ENCODE measurements at regions not wholly inside any gene's neighbourhood (a gene's known extent, or its start where the extent isn't known, plus 50 kb on each side); places are given as distances from the start of the nearest gene placed in this dataset.

GRCh38 chr14:86141966-86142365 lies 612.0 kb downstream of the FLRT2 start:
- no peaks in the 10 kb centered on the region for H3K27me3 Mint-ChIP-seq (ENCODE audit: insufficient read depth)
- H3K9me3 ChIP-seq (ENCODE audit: control insufficient read depth, low read length), result no peaks in the 10 kb centered on the region
- no peak overlapping the region for H3K9ac ChIP-seq (ENCODE audit: extremely low read depth, low read length, poor library complexity, severe bottlenecking)
- no peaks in the 10 kb centered on the region for H3K36me3 Mint-ChIP-seq (ENCODE audit: low read depth)
- no peak overlapping the region for H3K27ac ChIP-seq (ENCODE audit: low read depth, low read length)
- no peaks in the 10 kb centered on the region for H3K4me1 ChIP-seq (ENCODE audit: control insufficient read depth, insufficient read depth, low read length)
- H3K9me3 Mint-ChIP-seq, result no peaks in the 10 kb centered on the region
- no peaks in the 10 kb centered on the region for H3K4me1 Mint-ChIP-seq
- no peak overlapping the region for H3K4me3 Mint-ChIP-seq
- H3K4me3 ChIP-seq (ENCODE audit: low read length), result no peak overlapping the region
- no peaks in the 10 kb centered on the region for H3K36me3 ChIP-seq (ENCODE audit: control insufficient read depth, insufficient read depth, low read length)
- WGBS, 2 experiments (ENCODE audit: insufficient coverage in 1 of 2, insufficient read length in 1 of 2), result 75 to 88% methylated on average over 2 of the region's 2 CpGs
- DNase-seq, result no peak
- no peaks in the 10 kb centered on the region for H3K27me3 ChIP-seq (ENCODE audit: control insufficient read depth, insufficient read depth, low read length, poor library complexity, severe bottlenecking)
- TF ChIP-seq CTCF (conservative IDR thresholded peaks at IDR 0.05), result no peak
- H3K27ac Mint-ChIP-seq, result no peak overlapping the region

- H3K9me3 ChIP-seq (ENCODE audit: control insufficient read depth, low read length), result no peaks in the 10 kb centered on the region
- no peak overlapping the region for H3K4me3 Mint-ChIP-seq
- H3K9me3 Mint-ChIP-seq, result no peaks in the 10 kb centered on the region
- no peak for DNase-seq
- H3K4me3 ChIP-seq (ENCODE audit: low read length), result no peak overlapping the region
- H3K4me1 Mint-ChIP-seq, result no peaks in the 10 kb centered on the region
- H3K9ac ChIP-seq (ENCODE audit: extremely low read depth, low read length, poor library complexity, severe bottlenecking), result no peak overlapping the region
- H3K36me3 Mint-ChIP-seq (ENCODE audit: low read depth), result peaks cover 3% of the 10 kb centered on the region
- no peak overlapping the region for H3K27ac Mint-ChIP-seq
- 85% methylated on average over 1 of the region's 1 CpG; no CpG with 5 or more reads in 1 of the 2 experiments for WGBS, 2 experiments (ENCODE audit: insufficient coverage in 1 of 2, insufficient read length in 1 of 2)
- no peak for TF ChIP-seq CTCF (conservative IDR thresholded peaks at IDR 0.05)
- no peaks in the 10 kb centered on the region for H3K36me3 ChIP-seq (ENCODE audit: control insufficient read depth, insufficient read depth, low read length)
- H3K27ac ChIP-seq (ENCODE audit: low read depth, low read length), result no peak overlapping the region
- no peaks in the 10 kb centered on the region for H3K27me3 ChIP-seq (ENCODE audit: control insufficient read depth, insufficient read depth, low read length, poor library complexity, severe bottlenecking)
- no peaks in the 10 kb centered on the region for H3K27me3 Mint-ChIP-seq (ENCODE audit: insufficient read depth)
- no peaks in the 10 kb centered on the region for H3K4me1 ChIP-seq (ENCODE audit: control insufficient read depth, insufficient read depth, low read length)
Measured at GRCh38 chr14:86129426-86129825, 599.5 kb downstream of the FLRT2 start.

- Histone ChIP-seq H3K9ac (ENCODE audit: extremely low read depth, low read length, poor library complexity, severe bottlenecking) (no peak overlapping the region), H3K27me3 (ENCODE audit: control insufficient read depth, insufficient read depth, low read length, poor library complexity, severe bottlenecking) (no peaks in the 10 kb centered on the region), H3K36me3 (ENCODE audit: control insufficient read depth, insufficient read depth, low read length) (no peaks in the 10 kb centered on the region), H3K4me3 (ENCODE audit: low read length) (no peak overlapping the region), H3K4me1 (ENCODE audit: control insufficient read depth, insufficient read depth, low read length) (no peaks in the 10 kb centered on the region), H3K27ac (ENCODE audit: low read depth, low read length) (no peak overlapping the region), H3K9me3 (ENCODE audit: control insufficient read depth, low read length) (no peaks in the 10 kb centered on the region)
- Mint-ChIP-seq H3K4me1 (no peaks in the 10 kb centered on the region), H3K4me3 (no peak overlapping the region), H3K36me3 (ENCODE audit: low read depth) (no peaks in the 10 kb centered on the region), H3K27ac (no peak overlapping the region), H3K27me3 (ENCODE audit: insufficient read depth) (no peaks in the 10 kb centered on the region), H3K9me3 (no peaks in the 10 kb centered on the region)
- no peak for TF ChIP-seq CTCF (conservative IDR thresholded peaks at IDR 0.05)
- DNase-seq, result no peak
- WGBS, 2 experiments (ENCODE audit: insufficient coverage in 1 of 2, insufficient read length in 1 of 2), result 83 to 86% methylated on average over 1 to 4 of the region's 4 CpGs
Measured at GRCh38 chr14:86124328-86124727, 594.4 kb downstream of the FLRT2 start.

All from endodermal cell (in vitro differentiated cells).